Peyer's patch (tissue), 4 donors: ENCODE measurements at regions not wholly inside any gene's neighbourhood (a gene's known extent, or its start where the extent isn't known, plus 50 kb on each side); places are given as distances from the start of the nearest gene placed in this dataset.

Experiments used
- DNase-seq, 3 donors: peaks; one replicate each; pipeline ENCODE4 v3.0.0-alpha.2; 2017 to 2019
- H3K27ac ChIP-seq, 4 donors: fragments of 200-600 bp; sonication (generic); one replicate each; pipeline ENCODE4 v1.5.1; 2016 to 2019
- H3K27me3 ChIP-seq, 2 donors: fragments of 200-600 bp; sonication (generic); one replicate each; pipeline ENCODE4 v1.5.1; 2019
- H3K36me3 ChIP-seq, 3 donors: fragments of 200-600 bp; sonication (generic); one replicate each; pipeline ENCODE4 v1.5.1; 2016 to 2019
- H3K4me1 ChIP-seq, 4 donors: fragments of 200-600 bp; sonication (generic); one replicate each; pipeline ENCODE4 v1.5.1; 2016 to 2019
- H3K4me3 ChIP-seq, 4 donors: fragments of 200-600 bp; sonication (generic); 1 replicate in 3 of 4; 2 replicates in 1 of 4; pipeline ENCODE4 v1.5.1; 2016 to 2019; ENCODE audit warnings: mild to moderate bottlenecking in 1 of 4
- H3K9me3 ChIP-seq, 4 donors: fragments of 200-600 bp; sonication (generic); one replicate each; pipeline ENCODE4 v1.5.1; 2016 to 2019; ENCODE audit warnings: mild to moderate bottlenecking in 1 of 4
- POLR2A ChIP-seq, 2 donors: fragments of 450-650 bp; IDR thresholded peaks; one replicate each; pipeline ENCODE4 v1.5.1; 2017; ENCODE audit warnings: antibody characterized with exemption in 2 of 2, mild to moderate bottlenecking in 2 of 2, moderate library complexity in 2 of 2
- TF ChIP-seq, protein P1 (sequence below), 6 experiments: fragments of 450-650 bp in 4 of 6; fragments of 200-600 bp in 2 of 6; sonication (generic) in 1 of 6; IDR thresholded peaks; one replicate each; pipeline ENCODE4 v1.5.1; 2017 to 2019; ENCODE audit warnings: antibody characterized with exemption in 6 of 6, mild to moderate bottlenecking in 3 of 6, moderate library complexity in 1 of 6

DNA sequence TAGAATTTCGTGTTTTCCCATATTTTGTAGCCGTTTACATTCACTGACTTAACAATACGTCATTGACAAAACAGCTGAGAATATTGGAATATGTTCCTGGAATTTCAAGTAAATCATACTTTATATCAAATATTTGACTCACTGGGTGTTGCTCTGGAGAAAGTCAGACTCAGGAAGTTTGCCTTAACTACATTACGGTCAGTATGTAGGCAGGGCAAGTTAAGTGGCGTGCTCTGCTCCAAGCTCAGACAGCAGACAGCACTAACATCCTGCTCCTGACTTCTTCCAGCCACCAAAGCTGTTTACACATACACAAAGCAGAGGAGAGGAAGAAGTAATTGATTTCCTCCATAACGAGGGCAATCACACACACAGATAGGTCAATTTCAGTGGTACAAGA lies 414.6 kb downstream of the LRRIQ3 start:
- no peaks in the 10 kb centered on the region for H3K27me3 ChIP-seq
- no peak for DNase-seq
- H3K36me3 ChIP-seq, result no peaks in the 10 kb centered on the region
- no peaks in the 10 kb centered on the region for H3K9me3 ChIP-seq
- H3K4me1 ChIP-seq, result no peaks in the 10 kb centered on the region
- H3K27ac ChIP-seq, result no peak overlapping the region
- TF ChIP-seq, protein P1, sequence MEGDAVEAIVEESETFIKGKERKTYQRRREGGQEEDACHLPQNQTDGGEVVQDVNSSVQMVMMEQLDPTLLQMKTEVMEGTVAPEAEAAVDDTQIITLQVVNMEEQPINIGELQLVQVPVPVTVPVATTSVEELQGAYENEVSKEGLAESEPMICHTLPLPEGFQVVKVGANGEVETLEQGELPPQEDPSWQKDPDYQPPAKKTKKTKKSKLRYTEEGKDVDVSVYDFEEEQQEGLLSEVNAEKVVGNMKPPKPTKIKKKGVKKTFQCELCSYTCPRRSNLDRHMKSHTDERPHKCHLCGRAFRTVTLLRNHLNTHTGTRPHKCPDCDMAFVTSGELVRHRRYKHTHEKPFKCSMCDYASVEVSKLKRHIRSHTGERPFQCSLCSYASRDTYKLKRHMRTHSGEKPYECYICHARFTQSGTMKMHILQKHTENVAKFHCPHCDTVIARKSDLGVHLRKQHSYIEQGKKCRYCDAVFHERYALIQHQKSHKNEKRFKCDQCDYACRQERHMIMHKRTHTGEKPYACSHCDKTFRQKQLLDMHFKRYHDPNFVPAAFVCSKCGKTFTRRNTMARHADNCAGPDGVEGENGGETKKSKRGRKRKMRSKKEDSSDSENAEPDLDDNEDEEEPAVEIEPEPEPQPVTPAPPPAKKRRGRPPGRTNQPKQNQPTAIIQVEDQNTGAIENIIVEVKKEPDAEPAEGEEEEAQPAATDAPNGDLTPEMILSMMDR (IDR thresholded peaks at IDR 0.05), result no peak
- no peak for TF ChIP-seq POLR2A (IDR thresholded peaks at IDR 0.05)
- no peak overlapping the region for H3K4me3 ChIP-seq

DNA sequence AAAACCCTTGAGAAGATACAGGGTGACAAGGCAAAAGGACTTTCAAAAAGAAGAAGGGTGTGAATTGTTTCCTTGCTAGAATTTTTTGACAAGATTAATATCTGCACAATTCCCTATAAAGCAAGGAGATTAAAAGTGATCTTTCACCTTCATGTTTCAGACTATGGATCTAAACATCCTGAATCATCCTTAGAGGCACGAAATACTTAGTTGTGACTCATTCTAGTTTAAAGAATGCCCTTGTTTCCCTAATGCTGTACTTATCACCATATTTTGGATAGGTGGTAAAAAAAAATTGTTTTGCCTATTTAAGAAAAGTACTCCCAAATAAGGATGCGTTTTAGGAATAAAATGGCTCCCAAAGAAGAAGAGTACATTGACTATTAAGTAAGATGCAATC lies 415.1 kb downstream of the LRRIQ3 start:
- Histone ChIP-seq H3K9me3 (no peaks in the 10 kb centered on the region), H3K27ac (no peak overlapping the region), H3K36me3 (no peaks in the 10 kb centered on the region), H3K27me3 (no peaks in the 10 kb centered on the region), H3K4me3 (no peak overlapping the region), H3K4me1 (no peaks in the 10 kb centered on the region)
- peak in 1 of 2 donors; percentile 9 for TF ChIP-seq POLR2A (IDR thresholded peaks at IDR 0.05)
- TF ChIP-seq, protein P1 (IDR thresholded peaks at IDR 0.05), result no peak
- DNase-seq, result no peak

DNA sequence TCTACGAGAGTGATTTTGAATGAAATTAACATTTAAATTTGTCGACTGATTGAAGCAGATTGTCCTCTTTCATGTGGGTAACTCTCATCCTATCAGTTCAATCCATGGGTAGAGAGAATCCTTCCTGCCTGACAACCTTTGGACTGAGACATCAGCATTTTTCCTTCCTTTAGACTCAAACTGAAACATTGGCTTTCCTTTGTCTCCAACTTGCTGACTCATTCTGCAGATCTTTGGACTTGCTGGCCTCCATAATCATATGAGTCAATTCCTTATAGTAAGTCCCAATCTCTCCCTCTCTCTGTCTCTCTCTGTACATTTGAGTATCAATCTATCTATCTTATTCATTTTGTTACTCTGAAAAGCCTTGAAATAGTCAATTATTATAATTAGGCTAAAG lies 416.7 kb downstream of the LRRIQ3 start:
- no peaks in the 10 kb centered on the region for H3K36me3 ChIP-seq
- H3K4me1 ChIP-seq, result no peaks in the 10 kb centered on the region
- H3K4me3 ChIP-seq, result no peak overlapping the region
- no peaks in the 10 kb centered on the region for H3K27me3 ChIP-seq
- TF ChIP-seq POLR2A (IDR thresholded peaks at IDR 0.05), result no peak
- TF ChIP-seq, protein P1 (IDR thresholded peaks at IDR 0.05), result no peak
- no peak overlapping the region for H3K27ac ChIP-seq
- no peaks in the 10 kb centered on the region for H3K9me3 ChIP-seq
- no peak for DNase-seq

DNA sequence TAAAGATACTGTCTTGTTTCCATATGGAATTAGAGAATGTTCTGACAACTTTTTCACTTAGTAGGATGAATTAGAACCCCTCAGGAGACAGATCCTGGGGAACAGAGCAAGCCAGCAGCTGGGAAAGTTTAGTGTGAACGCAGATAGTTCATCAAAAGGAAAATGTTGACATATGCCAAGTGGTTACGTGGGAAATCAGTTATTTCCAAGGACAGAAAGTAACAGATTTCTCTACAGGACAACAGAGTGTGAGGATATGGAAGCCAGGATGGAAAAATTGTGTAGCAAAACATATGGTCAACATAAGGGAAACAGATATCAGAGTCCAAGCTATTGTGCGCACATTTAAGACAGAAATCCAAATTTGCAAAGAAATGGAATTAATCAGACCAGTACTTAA lies 419.5 kb downstream of the LRRIQ3 start:
- no peaks in the 10 kb centered on the region for H3K36me3 ChIP-seq
- no peaks in the 10 kb centered on the region for H3K9me3 ChIP-seq
- no peak overlapping the region for H3K4me3 ChIP-seq
- H3K4me1 ChIP-seq, result no peaks in the 10 kb centered on the region
- DNase-seq, result no peak
- no peak for TF ChIP-seq POLR2A (IDR thresholded peaks at IDR 0.05)
- TF ChIP-seq, protein P1 (IDR thresholded peaks at IDR 0.05), result no peak
- no peaks in the 10 kb centered on the region for H3K27me3 ChIP-seq
- H3K27ac ChIP-seq, result no peak overlapping the region

DNA sequence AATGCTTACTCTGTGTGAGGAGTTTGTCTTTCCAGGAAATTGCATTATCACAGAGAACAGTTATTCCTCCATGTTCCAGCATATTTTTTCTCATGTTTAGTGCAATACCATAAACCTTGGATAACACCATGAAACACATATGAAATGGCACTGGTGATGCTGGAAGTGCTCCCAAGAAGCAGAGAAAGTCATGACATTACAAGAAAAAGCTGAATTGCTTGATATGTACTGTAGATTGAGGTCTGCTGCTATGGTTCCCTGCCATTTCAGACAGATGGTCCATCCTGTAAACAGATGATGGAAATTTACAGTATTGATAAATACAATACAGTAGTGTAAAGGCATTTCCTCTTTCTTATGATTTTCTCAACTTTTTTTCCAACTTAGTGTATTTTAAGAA lies 422.1 kb downstream of the LRRIQ3 start:
- no peak overlapping the region for H3K4me3 ChIP-seq
- no peaks in the 10 kb centered on the region for H3K9me3 ChIP-seq
- TF ChIP-seq POLR2A (IDR thresholded peaks at IDR 0.05), result no peak
- TF ChIP-seq, protein P1 (IDR thresholded peaks at IDR 0.05), result no peak
- DNase-seq, result no peak
- H3K4me1 ChIP-seq, result no peaks in the 10 kb centered on the region
- no peaks in the 10 kb centered on the region for H3K27me3 ChIP-seq
- no peaks in the 10 kb centered on the region for H3K36me3 ChIP-seq
- H3K27ac ChIP-seq, result no peak overlapping the region

DNA sequence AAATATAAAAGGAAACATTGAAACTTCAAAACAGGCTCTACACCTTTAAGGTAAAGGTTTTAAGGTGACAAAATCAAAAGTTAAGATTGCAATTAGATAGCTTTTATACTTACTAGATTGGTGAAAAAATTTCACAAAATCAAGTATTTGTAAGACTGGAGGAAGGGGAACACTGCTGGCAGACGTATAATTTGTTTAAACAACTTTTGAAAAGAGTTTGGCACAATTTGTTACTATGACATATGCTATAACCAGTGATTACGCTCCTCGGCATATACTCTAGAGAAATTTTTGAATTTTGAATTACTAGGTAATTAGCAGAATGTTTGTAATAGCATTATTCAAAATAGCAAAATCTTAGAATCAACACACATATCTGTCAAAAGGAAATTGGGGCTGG lies 425.0 kb downstream of the LRRIQ3 start:
- no peaks in the 10 kb centered on the region for H3K9me3 ChIP-seq
- TF ChIP-seq, protein P1 (IDR thresholded peaks at IDR 0.05), result no peak
- no peak for TF ChIP-seq POLR2A (IDR thresholded peaks at IDR 0.05)

More for the DNA sequence above, 425.0 kb downstream of the LRRIQ3 start:
- no peak for DNase-seq
- Histone ChIP-seq H3K4me3 (no peak overlapping the region), H3K36me3 (no peaks in the 10 kb centered on the region), H3K27me3 (no peaks in the 10 kb centered on the region), H3K27ac (no peak overlapping the region), H3K4me1 (no peaks in the 10 kb centered on the region)
